NCI-H526 treated with DMSO at 0.1 percent for 48 hours (cell line): ENCODE measurements at regions not wholly inside any gene's neighbourhood (a gene's known extent, or its start where the extent isn't known, plus 50 kb on each side); places are given as distances from the start of the nearest gene placed in this dataset.

ENCODE experiments used
- DNase-seq: peaks from one replicate; lab custom pipeline; 2025; lab: John Stamatoyannopoulos, UW

- no peak for DNase-seq
Measured at GRCh38 chr6:139923964-139924475, 549.6 kb upstream of the CITED2 start.

DNA sequence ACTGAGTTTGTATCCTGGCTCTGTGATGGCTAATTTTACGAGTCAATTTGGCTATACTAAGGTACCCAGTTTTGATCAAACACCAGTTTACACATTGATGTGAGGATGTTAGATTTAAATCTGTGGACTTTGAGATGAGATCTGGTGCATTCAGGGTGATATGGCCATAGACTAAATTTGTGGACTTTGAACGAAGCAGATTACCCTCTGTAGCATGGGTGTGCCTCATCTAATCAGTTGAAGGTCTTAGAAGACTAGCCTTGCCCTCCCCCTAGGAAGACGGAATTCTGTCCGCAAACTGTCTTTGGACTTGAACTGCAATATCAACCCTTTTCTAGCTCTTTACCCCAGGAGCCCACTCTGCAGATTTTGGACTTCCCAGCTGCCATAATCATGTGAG is 547.8 kb upstream of the CITED2 start:
- DNase-seq = no peak

GRCh38 chr6:139920776-139921100 is 546.3 kb upstream of the CITED2 start:
- DNase-seq = no peak

- no peak for DNase-seq
Measured at GRCh38 chr6:139920027-139920775, 545.8 kb upstream of the CITED2 start.

DNA sequence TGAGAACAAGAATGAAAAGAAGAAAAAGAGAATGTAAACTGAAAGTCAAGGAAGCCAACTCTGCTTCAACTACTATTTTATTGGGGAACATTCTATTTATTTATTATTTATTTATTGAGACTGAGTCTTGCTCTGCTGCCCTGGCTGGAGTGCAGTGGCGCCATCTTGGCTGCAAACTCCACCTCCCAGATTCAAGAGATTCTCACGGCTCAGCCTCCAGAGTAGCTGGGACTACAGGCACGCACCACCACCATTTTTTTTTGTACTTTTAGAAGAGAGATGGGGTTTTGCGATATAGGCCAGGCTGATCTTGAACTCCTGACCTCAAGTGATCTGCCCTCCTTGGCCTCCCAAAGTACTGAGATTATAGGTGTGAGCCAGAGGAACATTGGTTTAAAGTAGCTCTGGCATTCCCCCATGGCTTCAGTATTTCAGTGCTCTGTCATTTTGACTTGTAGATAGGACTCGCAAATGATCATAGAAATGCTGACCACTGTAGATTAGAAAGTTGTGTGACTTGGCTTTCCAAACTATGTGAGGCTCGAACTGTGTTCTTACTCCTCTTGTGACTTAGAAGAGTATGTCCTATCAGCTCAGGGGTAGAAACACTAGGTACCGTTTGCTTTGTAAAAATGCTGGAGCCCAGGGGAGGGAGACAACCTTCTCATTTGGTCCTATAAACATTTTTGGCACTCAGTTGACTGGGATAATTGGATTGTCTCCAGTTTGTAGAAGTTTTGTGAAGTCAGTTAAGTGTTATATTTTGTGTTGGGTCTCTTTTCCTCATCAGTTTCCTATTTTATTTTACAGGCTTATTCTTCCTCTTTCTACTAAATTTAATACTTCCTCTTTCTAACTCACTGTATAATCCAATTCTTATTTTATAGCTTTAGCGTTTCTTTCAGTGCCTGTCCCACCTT is 544.9 kb upstream of the CITED2 start:
- no peak for DNase-seq

DNA sequence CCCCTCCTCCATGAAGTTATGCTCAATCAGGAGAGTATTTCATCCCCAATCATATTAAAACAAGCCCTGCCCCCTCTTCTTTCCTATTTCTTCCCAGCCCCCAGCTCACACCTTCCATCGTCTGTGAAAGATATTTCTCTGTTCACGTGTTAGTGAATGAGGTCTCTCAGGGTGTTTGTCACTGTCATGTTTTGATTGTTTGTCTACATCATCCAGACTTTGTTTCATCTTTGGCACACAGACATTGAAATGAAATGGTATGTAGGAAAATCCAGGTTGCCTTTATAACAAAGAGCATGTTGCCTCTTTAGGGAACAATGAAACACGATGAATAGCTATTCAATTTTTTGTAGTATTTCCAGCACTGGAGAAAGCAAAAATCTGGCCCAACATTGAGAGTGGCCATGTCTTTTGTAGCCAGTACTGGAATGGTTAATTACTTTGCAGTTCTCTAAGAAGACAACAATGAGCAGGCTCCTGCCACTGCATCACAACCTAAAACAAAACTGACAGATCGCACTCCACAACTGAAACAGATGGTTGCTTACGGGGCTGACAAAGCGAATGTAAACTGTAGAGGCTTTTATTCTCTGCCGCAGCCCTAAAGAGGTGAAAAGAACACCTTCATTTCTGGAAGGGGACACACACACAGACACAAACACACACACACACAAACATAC is 543.6 kb upstream of the CITED2 start:
- DNase-seq = no peak

DNA sequence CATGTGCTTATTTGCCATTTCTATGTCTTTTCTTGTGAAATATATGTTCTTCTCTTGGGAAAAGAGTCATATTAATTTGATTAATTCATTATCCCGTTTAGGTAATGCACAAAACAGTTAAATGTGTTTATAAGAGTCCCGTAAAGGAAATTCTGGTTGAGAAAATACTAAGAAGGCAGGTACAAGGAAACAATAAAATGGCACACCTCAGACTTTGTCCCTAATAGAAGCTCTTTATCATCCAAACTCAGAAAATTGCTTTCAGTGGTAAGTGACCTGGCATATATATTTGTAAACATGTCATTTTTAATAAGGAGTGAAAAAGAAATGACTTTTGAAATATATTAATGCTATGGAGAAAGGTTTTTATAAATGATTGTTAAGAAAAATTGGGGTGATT is 540.5 kb upstream of the CITED2 start:
- no peak for DNase-seq

DNA sequence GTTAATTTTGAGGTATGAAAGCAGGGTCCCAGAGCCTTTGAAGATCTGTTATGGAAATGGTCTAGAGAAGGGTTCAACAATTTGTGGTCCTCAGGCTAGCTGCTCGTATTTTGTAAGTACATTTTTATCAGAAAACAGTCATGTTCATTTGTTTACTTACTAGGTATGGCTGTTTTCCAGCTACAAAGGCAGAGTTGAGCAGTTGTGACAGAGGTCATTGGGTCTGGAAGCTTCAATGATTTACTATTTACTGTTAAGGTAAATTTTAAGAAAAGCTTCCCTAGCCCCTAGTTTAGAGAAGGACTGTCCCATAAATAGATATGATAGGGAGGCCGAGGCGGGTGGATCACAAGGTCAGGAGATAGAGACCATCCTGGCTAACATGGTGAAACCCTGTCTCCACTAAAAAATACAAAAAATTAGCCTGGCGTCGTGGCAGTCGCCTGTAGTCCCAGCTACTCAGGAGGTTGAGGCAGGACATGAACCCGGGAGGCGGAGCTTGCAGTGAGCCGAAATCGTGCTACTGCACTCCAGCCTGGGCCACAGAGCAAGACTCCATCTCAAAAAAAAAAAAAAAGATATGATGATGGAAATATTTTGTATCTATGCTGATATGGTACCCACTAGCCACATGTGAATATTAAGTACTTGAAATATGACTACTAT is 538.4 kb upstream of the CITED2 start:
- no peak for DNase-seq

DNA sequence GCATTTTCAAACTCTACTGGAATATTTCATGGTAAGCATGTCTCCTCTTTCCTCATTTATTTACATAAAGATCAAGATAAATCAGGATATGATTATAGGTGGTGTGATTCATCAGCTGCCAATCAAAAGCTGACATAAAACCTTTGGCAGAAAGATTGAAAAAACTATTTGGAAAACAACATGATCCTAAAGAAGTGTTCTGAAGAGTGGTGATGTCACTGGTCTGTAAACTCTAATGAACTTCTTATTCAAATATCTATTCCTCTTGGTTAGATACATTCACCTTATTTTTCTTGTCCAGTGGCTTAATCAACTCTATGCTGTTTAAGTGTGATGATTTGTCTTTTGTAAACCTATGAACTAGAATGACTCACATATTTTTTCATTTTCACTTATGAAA is 535.5 kb upstream of the CITED2 start:
- no peak for DNase-seq

GRCh38 chr6:139905404-139906052 is 531.1 kb upstream of the CITED2 start:
- no peak for DNase-seq

DNA sequence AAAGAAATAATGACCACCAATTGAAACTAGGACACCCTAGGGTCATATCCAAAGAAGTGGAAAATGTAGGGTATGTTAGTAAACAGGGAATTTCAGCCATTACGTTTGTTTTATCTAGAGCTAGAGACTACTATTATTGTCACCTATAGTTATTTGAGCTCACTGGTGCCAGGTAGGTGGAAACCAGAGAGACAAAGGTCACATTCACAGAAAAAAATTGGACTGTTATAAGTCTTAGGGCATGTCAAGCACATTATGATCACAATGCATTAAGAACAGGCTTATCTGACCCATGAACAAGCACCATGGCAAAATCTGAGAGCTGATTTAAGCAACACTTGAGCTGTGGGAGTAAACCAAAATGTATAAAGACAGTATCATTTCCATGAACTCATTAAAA is 530.1 kb upstream of the CITED2 start:
- DNase-seq = no peak

GRCh38 chr6:139904158-139904533 is 529.7 kb upstream of the CITED2 start:
- DNase-seq = no peak

DNA sequence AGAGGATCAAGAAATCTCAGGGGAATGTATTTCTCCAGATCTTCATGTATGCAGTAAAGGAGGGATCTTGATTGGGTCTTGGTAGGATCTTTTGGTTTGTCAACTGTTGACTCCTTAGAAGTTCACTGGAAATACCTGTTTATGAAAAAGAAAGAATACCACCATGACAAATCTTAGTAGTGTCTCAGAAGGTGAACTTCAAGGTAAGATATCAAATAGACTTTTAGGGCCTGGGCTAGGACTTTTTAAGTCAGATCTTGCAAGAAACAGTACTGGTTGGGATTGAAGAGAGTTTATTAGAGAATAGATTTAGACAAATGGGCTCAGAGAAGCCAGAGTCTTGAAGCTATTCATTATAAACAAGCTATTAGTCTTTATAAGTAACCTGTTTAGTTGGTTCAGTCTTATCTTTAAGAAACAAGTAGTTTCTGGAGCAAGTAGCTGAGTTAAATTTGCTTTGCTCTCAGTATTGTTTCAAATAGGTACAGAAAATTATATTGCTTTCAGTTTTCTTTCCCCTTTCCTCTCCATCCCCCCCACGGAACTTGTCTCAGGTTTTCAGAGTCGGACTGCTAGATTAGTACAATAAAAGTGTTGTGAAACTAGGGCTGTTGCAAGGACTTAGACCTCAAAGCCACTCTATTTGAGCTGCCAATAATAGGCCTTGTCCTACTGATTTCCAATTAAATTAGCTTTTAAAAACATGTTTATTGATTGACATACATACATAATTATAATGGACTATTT is 529.1 kb upstream of the CITED2 start:
- no peak for DNase-seq

GRCh38 chr6:139895205-139895793 is 520.9 kb upstream of the CITED2 start:
- DNase-seq = no peak

- DNase-seq = no peak
Measured at GRCh38 chr6:139894271-139894670, 519.8 kb upstream of the CITED2 start.

DNA sequence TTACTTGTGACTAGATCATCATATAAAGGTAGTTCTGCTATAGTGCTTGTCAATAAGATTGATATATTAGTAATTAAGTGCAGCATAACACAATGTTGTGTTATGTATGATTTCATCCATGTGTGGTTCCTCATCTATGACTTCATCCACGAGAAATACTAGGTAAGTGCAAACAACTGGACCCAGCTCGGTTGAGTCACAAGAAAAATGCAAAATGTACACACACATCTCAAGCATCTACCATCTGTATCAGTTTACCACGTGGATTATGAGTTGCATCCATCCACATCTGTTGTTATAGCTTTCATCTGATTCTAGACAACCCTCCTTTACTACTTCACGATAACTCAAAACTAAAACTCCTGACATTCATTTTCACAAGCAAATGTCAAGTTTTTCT is 517.0 kb upstream of the CITED2 start:
- DNase-seq = no peak

GRCh38 chr6:139888681-139889122 is 514.3 kb upstream of the CITED2 start:
- DNase-seq = no peak

DNA sequence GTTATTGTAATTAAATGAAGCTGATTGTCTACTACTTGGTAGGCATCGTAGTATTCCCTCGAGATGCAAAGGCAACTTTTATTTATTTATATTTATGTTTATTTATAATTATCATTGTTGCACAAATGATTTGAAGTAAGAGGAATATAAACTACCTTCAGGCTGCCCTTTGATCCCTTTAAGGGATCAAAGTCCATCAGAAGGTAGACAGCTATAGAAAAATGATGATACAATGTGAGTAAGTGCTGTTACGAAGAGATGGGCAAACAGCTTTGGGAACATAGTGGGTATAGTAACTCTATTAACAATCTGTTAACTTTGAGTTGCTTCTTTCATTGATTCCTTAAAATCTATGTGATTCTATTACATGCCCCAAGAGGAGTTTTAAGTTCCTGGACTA is 512.8 kb upstream of the CITED2 start:
- no peak for DNase-seq

DNA sequence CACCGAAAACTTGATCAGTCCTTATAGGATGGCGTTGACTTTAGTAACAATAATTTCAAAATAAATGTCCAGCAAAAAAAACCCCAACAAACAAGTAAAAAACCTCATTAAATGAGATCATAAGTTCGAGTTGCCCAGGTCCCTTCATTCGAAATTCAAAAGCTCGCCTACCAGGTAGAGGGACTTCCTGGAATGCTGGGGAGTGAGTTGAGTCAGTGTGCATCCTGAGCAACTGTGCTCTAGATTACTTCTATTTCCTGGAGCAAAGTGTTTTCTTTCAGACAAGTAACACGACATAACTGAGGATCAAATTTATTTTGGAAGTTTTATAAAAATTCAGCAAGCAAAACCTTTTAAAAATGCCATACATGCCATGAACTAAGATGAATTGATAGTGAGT is 511.9 kb upstream of the CITED2 start:
- no peak for DNase-seq

DNA sequence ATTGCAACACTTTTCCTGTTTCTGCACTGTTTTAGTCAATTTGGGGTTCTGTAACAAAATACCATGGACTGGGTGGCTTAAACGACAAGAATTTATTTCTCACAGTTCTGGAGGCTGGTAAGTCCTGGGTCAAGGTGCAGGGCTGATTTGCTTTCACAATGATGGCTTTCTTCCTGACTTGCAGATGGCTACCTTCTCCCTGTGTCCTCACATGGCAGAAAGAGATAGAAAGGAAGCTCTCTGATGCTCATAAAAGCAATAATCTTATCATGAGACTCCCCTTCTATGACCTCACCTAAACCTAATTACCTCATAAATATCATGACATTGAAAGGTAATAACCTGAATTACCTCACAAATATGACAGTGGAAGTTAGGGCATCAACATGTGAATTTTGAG is 511.5 kb upstream of the CITED2 start:
- no peak for DNase-seq
